ENCODE measurements at regions not wholly inside any gene's neighbourhood (a gene's known extent, or its start where the extent isn't known, plus 50 kb on each side); places are given as distances from the start of the nearest gene placed in this dataset.

GRCh38 chr16:50899951-50900350 lies 158.1 kb downstream of the CYLD start:
- TF ChIP-seq CTCF (IDR thresholded peaks at IDR 0.05) (no peak), POLR2A (IDR thresholded peaks at IDR 0.05) (no peak), POLR2AphosphoS5 (IDR thresholded peaks at IDR 0.05) (no peak)
